GM19372 (cell line): ENCODE measurements at regions not wholly inside any gene's neighbourhood (a gene's known extent, or its start where the extent isn't known, plus 50 kb on each side); places are given as distances from the start of the nearest gene placed in this dataset.

Experiments
- ATAC-seq: cut with Tn5 transposase; IDR thresholded peaks from one replicate; pipeline ENCODE4 v1.9.1; 2021; ENCODE audit warnings: mild to moderate bottlenecking, low read depth, moderate library complexity; ENCODE audit not compliant: unreplicated experiment

DNA sequence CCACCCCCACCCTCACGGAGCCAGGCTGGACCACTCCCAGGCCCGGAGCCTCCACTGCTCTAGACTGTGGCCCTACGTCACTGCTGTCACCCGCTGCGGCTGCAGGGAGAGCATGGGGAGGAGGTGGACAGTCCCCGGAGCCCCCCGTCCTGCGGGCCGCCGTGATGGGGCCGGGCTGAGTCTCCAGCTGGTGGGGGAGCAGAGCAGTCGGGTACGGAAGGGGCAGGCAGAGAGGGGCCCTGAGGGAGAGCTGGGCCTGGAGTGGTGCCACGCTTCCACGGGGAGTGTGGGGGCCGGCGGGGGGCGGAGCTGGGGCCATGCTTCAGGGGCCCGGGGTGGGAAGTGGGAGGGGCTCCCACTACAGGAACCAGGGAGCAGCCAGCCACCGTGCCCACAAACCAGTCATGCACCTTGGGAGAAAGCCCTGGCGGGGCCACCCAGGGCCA is 98.9 kb upstream of the KCNK1 start:
- no peak for ATAC-seq

DNA sequence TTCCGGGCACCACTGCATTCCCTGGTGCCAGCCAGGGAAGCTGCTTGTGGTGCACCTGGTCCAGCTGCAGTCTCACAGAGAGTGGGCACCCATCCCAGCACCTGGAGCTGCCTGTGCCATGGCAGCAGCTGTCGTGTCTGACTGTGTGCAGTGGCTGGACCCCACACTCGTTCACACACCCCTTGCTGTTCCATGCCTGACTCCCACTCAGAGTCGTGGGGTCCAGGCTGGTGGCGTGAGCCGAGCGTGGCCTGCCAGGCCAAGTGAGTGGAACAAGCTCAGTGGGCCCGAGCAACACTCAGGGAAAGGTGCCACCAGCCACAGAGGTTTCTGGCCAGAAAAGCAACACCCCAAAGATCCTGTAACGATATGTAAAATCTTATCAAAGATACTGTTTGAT is 97.2 kb upstream of the KCNK1 start:
- no peak for ATAC-seq

DNA sequence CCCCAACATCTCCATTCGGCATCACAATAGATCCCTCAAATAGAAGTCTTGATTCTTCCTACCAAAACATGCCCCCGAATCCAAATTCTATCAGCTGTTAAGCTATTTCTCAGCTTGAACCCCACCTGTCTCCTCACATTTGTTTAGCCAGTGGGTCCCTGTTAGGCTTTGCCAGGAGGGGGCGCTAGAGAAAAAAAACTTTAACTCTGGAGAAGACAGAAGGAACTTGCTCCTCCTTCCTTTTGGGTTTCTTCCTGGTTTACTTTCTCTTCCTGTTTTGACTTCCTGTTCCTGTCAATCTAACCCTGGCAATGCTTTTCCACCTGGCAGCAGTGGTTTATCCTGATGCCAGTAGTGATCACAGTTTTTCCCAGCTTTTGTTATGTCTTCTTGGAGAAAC is 95.6 kb upstream of the KCNK1 start:
- ATAC-seq: no peak

DNA sequence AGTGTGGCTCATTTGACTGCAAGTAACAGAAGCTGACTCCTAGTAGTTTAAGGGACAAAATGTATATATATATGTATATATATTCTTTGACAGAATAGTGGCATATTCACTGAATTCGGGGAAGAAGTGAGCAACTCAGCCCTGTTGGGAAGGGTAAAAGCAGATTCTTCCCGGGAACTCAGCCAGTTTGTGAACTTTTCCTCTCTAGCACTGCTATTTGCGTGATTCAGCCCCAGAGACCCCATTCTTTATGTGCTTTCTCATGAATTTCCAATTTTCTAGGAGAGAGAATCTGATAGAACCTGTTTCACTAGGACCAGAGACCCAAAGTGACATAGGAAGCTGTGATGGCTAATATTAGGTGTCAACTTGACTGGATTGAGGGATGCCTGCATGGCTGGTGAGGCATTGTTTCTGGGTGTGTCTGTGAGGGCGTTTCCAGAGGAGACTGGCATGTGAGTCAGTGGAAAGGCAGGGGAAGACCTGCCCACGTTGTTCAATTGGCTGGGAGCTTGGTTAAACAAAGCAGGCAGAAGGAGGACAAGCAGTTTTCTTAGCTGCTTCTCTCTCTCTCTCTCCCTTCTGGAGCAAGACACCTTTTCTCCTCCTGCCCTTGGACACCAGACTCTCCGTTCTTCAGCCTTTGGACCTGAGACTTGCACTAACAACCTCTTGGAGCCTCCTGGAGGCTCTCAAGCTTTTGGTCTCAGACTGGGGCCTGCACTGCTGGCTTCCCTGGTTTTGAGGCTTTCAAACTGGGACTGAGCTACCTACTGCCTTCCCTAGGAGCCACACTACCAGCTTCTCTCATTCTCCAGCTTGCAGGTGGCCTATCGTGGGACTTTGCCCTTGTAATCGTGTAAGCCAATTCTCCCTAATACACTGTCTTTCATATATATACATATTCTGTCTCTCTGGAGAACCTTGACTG is 93.4 kb upstream of the KCNK1 start:
- ATAC-seq: no peak

DNA sequence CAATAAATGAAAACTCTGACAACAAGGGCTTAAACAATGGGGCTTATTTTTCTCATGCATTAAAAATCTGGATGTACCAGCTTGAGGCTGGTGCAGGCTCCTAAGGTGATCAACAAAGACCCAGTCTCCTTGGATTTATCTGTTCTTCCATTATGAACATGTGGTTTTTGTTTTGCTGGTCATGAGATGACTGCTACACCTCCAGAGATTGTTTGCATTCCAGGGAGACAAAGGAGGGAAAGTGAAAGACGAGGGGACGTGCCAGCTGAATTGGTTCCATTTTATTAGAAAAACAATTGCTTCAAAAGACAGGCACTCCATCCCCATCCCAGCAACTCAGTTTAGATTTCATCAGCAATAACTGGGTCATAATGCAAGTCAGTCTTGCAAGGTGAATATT is 90.9 kb upstream of the KCNK1 start:
- ATAC-seq: no peak

DNA sequence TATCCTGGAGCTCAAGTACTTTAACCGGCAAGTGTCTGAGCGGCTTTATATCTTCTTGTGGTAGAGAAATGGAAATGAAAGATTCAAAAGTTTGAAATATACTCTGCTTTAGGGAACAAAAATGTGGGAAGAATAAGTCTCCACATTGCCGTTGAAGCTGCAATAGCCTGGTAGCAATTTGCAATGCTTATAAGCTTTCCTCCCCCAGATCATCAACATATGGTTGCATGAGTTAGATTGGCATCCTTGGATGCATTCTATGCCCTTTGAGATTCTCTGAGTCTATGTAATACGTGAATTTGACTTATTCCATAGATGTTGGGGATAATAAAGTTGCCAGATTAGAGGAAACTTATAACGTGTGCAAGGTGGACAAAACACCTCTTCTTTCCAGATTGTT is 86.1 kb upstream of the KCNK1 start:
- no peak for ATAC-seq

DNA sequence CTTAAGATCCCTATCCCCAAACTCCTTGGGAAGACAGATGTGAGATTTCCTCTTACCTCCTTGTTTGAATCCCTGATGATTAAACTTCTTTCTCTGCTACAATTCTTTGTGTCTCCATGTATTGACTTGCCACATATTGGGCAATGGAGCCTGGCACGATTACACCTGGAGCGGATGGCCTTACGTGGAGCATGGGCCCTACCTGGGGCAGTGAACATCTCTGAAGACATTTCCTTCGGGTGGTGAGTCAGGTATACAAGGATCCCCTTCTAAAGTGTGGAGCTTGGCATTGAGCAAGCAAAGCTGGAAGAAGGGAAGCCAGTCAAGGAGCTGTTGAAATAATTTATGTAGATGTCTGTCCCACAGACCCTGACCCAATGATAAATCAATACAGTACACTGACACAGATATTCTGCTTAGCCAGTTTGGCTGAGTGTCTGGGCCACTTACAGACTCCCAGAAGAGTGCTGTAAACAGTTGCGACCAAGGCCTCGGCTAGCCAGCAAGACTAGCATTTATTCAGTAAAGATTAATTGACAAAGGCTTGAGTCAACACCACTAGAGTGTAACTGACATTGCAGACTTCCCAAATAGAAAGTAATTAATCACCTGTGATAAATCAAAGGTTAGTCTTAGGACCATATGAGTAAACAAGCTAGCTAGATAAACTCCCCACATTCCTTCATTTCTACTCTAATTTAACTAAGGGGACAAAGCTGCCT is 83.1 kb upstream of the KCNK1 start:
- ATAC-seq: no peak

DNA sequence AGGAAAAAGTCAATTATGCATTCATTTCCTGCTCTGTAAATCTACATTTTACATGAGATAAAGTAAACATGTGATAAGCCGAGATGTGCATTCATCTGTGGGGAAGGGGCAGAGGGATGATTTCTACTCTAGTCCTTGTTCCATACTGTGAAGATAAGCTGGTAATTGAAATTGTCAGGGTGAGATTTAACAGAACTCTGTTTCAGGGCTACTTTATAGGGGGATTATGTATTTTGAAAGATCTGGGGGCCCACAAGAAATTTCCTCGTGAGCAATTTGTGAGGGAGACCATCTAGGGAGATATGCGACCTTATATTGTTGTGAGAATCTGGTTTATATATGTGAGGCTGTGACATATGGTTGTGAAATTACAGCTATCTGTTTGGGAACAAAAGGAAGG is 73.1 kb upstream of the KCNK1 start:
- no peak for ATAC-seq

DNA sequence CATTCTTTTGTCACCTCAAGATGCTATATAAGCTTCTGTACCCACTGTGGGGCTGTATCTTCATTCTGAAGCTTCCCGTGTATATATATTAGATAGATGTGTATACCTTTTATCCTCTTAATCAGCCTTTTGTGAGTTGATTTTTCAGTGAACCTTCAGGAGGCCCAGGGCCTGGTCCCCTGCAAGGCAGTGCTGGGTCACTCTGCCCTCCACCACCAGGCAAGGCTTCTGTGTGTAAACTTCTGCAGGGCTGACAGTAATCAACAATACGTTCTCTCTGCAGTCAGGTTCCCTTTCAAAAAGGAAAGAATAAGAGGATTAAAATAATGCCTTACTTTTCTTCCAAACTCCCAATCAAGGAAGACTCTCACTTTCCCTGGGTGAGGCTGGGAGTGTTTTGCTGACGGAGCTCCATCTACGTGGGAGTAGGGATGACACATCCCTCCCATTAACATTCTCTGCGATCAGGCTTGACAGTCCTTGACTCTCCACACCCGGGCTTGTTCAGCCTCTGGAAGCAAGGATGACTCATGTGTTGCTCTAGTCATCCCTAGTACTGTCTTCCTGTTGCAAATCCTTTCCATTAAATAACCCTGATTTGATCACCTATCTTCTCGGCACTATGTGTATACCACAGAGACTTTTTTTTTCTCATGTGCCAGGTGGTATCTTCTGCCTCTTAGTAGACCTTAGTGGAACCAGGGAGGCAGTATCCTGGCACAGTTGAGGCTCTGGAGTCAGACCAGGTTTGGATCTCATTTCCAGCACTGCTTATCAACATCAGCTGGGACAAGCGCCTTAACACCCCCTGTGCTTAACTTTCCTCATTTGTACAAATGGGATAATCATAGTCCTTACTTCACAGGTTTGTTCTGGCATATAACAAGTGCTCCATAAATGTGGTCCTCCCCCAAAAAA is 70.3 kb upstream of the KCNK1 start:
- ATAC-seq: no peak

DNA sequence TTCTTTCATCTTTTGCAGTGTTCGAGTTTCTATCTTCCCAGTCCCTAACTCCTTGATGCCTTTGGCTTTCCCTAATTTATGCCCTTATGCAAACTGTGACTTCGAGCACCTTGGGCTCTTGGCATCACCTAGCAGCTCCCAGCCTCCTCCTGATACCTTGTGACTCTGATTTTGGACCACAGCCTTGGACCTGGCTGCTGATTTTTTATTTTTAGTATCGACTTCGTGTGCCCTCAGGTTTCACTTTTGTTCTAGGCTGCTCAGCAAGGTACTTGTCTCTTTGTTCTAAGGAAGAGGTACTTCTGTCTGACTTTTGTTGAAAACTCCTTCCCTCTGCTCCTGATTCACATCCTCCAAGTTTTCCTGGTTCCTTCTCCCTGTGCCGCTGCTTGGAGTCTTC is 69.6 kb upstream of the KCNK1 start:
- no peak for ATAC-seq

DNA sequence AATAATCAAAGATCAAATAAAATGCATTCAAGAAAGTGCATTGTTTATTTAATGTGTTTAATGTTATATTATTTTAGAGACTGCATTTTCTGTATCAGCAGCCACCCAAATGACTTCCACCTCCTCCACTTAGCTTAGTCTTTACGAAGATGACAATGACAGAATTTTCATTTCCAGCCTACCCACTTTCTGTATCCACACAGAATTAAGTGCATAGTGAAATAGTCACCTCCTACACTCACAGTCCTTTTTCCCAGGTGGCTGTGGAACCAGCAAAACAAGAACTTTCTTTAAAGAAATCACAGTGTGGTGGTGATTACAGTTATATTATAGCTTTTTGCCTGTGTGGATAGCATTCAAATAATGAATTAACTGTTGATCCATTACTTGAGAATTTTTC is 66.2 kb upstream of the KCNK1 start:
- ATAC-seq: no peak

DNA sequence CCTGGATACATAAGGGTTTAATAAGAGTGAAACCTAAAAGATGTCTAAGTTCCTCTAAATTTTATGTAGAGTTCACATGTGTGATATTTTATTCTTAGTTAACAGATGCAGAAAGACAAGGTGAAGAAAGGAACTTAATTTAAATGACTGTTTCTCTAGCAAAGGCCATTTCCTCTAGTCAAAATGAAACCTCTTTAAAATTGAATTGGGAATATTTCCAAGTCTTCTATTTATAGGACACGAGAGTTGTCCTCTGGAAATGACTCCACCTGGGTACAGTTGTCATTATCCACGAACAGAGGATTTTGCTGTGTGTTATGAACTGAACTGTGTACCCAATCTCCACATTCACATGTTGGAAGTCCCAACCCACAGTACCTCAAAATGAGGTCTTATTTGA is 64.5 kb upstream of the KCNK1 start:
- ATAC-seq: no peak

DNA sequence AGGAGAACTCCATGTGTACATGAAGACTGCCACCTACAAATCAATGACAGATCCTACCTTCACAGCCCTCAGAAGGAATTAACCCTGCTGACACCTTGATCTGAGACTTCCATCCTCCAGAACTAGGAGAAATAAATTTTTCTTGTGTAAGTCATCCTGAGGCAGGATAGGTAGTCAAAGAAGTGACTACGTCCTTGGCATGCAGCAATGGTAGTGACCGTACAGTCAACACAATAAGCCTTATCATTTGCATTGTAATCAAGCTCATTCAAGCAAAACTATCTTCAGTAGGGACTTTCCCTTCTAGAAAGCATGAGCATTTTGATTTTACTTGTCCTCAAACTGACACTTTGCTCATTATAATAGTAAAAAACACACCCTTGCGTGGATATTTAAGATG is 64.0 kb upstream of the KCNK1 start:
- no peak for ATAC-seq

DNA sequence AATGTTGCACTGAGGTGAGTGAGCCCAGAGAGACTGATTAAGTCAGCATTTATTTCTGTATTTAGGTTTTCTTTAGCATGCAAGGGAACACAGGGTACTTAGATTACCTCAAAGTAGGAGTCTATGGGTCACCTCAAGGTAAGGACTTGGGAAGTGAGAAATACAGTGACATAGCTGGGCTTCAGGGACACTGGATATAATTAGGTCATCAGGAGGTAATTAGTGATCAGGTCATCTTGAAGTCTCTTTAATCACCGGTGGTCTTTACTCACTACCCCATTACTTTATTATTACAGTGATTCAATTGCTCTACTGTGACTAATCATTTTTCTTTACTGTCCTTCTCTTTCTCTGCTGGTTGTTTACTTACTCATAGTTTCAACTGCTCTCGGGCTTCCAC is 59.9 kb upstream of the KCNK1 start:
- no peak for ATAC-seq

DNA sequence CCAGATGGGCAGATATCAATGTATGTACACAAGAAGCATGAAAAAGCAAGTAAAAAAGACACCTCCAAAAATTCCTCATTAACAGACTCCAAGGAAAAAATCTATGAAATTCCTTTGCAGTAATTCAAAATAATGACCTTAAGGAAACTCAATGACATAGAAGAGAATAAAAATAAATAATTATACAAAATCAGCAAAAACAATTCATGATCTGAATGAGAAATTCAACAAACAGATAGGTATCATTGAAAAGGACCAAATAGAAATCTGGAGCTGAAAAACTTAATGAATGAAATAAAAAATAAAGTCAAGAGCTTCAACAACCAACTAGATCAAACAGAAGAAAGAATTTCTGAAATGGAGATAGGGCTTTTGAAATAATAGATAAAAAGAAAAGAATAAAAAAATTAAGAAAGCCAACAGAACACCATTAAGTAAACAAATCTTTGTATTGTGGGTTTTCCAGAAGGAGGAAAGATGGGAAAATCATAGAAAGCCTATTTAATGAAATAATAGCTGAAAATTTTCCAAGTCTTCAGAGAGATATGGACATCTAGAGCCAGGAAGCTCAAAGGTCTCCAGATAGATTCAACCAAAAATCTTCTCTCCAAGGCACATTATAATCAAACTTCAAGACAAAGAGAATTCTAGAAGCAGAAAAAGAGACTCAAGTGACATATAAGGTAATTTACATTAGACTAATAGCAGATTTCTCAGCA is 52.0 kb upstream of the KCNK1 start:
- ATAC-seq: no peak
